PFSK-1 (cell line): ENCODE measurements at regions not wholly inside any gene's neighbourhood (a gene's known extent, or its start where the extent isn't known, plus 50 kb on each side); places are given as distances from the start of the nearest gene placed in this dataset.

Source experiments
- POLR2AphosphoS5 ChIP-seq: IDR thresholded peaks from 2 replicates; pipeline ENCODE4 v1.6.1; 2012; ENCODE audit warnings: low read depth, mild to moderate bottlenecking, control low read depth, low read length, moderate library complexity
- REST ChIP-seq, 2 experiments: IDR thresholded peaks; 2 replicates each; pipeline versions ENCODE4 v1.6.1 to v1.8.0; 2011 to 2012; ENCODE audit warnings: low read depth in 2 of 2, low read length in 2 of 2, control low read depth in 1 of 2, inconsistent platforms in 1 of 2, mild to moderate bottlenecking in 1 of 2, moderate library complexity in 1 of 2; ENCODE audit not compliant: insufficient read depth in 1 of 2
- SIN3A ChIP-seq: IDR thresholded peaks from 2 replicates; pipeline ENCODE4 v1.6.1; 2012; ENCODE audit warnings: mild to moderate bottlenecking, low read length, moderate library complexity, borderline replicate concordance; ENCODE audit not compliant: insufficient read depth
- TAF1 ChIP-seq: IDR thresholded peaks from 2 replicates; pipeline ENCODE4 v1.6.1; 2012; ENCODE audit warnings: low read length, control low read depth, borderline replicate concordance; ENCODE audit not compliant: insufficient read depth

GRCh38 chr3:161977850-161978249 is 481.2 kb downstream of the OTOL1 start:
- TF ChIP-seq REST (IDR thresholded peaks at IDR 0.05; ENCODE audit: insufficient read depth in 1 of 2, low read depth in 2 of 2, low read length in 2 of 2), result no peak
- TF ChIP-seq TAF1, result no peak
- TF ChIP-seq POLR2AphosphoS5, result no peak
- TF ChIP-seq SIN3A, result no peak
